Right lobe of liver (tissue), 4 donors: ENCODE measurements at regions not wholly inside any gene's neighbourhood (a gene's known extent, or its start where the extent isn't known, plus 50 kb on each side); places are given as distances from the start of the nearest gene placed in this dataset.

Experiments used
- CTCF ChIP-seq, 4 donors: fragments of 200-600 bp in 3 of 4; fragments of 450-650 bp in 1 of 4; IDR thresholded peaks; one replicate each; pipeline versions ENCODE4 v1.5.1 to v1.8.0; 2016 to 2022; ENCODE audit warnings: antibody characterized with exemption in 4 of 4, mild to moderate bottlenecking in 2 of 4
- POLR2A ChIP-seq: fragments of 450-650 bp; IDR thresholded peaks from one replicate; pipeline ENCODE4 v1.6.1; 2017; ENCODE audit warnings: antibody characterized with exemption, mild to moderate bottlenecking
- donor health status: DM: no; HTN: no; CAD: no.
- donor health status: DM: no; HTN: no; CAD: no.
- donor health status: DM: no; HTN: yes; CAD: no.

GRCh38 chr7:138382862-138383565 is 77.0 kb upstream of the TRIM24 start:
- TF ChIP-seq CTCF (IDR thresholded peaks at IDR 0.05) (no peak), POLR2A (no peak)
